ENCODE measurements at regions not wholly inside any gene's neighbourhood (a gene's known extent, or its start where the extent isn't known, plus 50 kb on each side); places are given as distances from the start of the nearest gene placed in this dataset.

DNA sequence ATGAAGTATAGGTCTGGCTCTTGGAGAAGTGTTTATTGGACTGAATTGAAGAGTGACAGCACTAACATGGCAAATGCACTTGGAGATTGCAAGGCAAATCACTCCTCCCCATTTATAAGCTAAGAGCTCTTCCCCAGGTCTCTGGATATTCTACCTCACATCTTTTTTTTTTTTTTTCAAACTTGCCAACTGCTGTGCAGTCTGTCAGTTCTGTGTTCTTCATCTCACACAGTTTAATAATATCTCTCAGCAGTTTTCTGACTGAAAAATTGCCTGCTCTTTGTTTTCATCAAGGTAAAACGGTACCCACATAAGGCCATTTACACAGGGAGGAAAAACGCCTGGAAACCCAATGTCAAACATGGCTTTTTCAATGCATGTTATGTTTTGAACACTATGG lies 186.1 kb upstream of the B3GALT2 start:
- no peak for DNase-seq (ENCODE audit: low read depth in 2 of 3, low spot score in 2 of 3)

DNA sequence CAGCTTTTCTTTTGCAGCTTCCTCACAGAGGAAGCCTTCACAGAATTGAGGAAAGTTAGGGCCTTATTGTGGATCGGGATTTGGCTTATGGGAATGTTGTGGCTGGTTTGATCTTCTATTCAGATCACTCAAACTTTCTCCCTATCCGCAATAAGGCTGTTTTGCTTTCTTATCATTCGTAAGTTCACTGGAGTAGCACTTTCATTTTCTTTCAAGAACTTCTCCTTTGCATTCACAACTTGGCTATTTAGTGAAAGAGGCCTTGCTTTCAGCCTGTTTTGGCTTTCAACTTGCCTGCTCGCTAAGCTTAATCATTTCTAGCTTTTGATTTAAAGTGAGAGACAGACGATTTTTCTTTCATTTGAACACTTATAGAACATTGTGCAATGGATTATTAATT lies 181.9 kb upstream of the B3GALT2 start:
- peak in 2 of 3 donors; percentile 1 to 14 for DNase-seq (ENCODE audit: low read depth in 2 of 3, low spot score in 2 of 3)

DNA sequence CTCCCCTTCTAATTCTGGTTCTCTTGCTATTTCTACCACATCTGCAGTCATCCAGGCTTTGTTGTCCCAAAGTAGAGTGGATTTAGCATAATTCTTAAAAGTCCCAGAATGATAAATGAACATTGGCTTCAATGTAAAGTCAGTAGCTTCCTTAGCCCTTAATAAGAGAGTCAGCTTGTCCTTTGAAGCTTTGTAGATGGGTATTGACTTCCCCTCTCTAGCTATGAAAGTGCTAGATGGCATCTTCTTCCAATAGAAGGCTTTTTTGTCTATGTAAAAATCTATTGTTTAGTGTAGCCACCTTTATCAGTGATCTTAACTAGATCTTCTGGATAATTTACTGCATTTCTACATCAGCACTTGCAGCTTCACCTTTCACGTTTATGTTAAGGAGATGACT lies 181.4 kb upstream of the B3GALT2 start:
- peak in 1 of 3 donors; percentile 1 for DNase-seq (ENCODE audit: low read depth in 2 of 3, low spot score in 2 of 3)

DNA sequence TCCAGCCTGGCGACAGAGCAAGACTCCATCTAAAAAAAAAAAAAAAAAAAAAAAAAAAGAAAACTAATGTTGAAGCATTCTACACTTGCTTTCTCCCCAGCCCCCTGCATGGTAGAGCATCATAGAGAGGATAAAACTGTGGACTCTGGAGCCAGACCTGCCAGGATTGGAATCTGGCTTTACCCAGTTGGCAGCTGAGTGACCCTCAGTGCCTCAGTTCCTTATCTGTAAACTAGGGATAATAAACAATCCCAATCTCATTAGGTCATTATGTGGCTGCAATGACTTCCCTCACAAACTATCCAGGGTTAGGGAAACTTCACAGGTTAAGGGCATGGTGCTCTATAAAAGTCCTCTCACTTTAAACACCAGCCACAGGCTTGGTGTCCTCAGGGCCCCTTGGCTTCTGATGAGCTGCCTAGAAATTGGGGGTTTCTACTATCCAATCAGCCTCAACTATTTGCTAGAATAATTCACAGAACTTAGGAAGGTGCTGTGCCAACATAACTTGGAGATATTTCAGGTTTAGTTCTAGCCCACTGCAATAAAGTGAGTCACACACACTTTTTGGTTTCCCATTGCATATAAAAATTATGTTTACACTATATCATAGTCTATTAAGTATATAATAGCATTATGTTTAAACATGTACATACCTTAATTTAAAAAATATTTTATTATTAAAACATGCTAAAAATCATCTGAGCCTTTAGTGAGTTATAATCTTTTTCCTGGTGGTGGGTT lies 180.5 kb upstream of the B3GALT2 start:
- no peak for DNase-seq (ENCODE audit: low read depth in 2 of 3, low spot score in 2 of 3)

DNA sequence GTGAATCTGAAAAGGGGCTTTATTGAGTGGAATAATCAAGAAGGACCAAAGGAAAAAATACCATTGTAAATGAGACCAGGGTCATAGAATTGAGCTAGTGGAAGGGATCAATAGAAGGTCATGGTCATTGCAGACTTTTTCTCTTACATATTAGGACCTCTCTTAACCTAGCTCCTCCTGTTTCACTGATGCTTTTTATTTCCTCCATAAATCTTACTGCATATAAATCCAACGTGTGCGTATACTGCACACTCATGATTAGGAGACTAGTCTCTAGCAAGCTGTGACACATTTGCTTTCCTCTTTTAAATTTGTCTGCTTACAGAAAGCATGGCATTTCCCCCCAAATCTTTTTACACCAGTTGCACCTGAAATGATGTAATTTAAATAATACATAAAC lies 179.6 kb upstream of the B3GALT2 start:
- no peak for DNase-seq (ENCODE audit: low read depth in 2 of 3, low spot score in 2 of 3)

DNA sequence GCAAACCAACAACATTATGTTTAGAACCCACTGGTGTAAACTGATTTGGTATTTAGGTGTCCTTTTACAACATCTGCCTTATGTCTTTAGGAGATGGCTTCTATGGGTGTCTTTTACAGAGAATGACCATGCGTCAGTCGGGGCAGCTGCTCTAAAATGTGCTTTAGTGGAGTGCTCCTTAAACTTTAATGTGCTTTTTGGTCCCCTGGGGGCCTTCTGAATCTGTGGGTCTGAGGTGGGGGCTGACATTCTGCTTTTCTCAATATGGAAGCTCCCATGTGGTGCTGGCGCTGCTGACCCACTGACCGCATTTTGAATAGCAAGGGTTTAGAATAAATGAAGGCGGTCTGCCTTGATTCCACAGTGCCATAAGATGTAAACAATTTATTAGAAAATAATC lies 173.2 kb upstream of the B3GALT2 start:
- no peak for DNase-seq (ENCODE audit: low read depth in 2 of 3, low spot score in 2 of 3)

DNA sequence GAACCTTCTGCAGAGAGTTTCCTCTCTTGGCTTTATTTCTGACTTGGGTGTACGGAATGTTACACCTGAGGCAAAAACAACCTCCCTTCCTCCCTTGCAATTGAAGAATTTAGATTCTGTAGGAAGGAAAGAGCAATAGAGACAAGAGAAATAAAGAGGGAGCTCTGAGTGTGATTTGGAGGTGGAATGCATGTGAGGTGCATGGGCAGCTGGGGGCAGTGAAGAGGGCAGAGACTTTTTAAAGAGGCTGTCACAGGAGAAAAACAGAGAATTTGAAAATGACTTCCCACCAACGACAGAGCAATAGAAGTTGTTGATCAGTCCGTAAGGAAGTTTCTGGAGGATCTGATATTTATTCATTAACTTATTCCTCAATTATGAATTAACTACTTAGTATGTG lies 172.0 kb upstream of the B3GALT2 start:
- DNase-seq (ENCODE audit: low read depth in 2 of 3, low spot score in 2 of 3) = no peak

DNA sequence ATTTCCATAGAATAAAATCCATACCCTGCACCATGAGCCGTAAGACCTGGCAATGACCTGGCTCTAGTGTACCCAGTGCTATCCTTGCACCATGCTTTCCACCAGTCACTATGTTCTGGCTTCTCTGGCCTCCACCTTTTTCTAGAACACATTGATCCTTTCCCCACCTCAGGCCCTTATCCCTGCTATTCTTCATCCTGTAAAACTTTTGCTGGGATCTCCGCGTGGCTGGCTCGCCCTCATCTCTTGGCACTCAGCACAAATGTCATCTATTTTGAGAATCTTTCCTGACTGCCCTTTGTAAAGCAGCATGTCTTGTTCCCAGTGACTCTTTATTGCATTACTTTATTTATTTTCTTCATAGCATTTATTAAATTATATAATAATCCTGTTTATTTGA lies 169.8 kb upstream of the B3GALT2 start:
- DNase-seq (ENCODE audit: low read depth in 2 of 3, low spot score in 2 of 3) = no peak

DNA sequence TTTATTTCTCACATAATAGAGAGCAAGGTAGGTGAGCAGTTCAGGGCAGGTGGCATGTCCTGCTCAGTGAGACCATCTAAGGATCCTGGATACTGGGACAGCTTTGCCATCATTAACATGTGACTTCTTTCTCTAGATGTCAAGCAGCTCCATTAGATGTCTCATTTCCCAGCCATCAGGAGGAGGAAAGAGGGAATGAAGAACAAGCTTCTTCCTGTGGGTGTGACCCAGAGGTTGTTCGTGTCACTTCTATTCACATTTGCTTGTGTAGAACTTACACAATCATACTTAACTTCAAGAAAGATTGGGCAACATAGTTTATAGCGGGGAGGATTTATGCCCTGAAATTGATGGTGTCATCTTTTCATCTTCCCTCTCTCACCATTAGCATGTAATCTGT lies 169.2 kb upstream of the B3GALT2 start:
- no peak for DNase-seq (ENCODE audit: low read depth in 2 of 3, low spot score in 2 of 3)

DNA sequence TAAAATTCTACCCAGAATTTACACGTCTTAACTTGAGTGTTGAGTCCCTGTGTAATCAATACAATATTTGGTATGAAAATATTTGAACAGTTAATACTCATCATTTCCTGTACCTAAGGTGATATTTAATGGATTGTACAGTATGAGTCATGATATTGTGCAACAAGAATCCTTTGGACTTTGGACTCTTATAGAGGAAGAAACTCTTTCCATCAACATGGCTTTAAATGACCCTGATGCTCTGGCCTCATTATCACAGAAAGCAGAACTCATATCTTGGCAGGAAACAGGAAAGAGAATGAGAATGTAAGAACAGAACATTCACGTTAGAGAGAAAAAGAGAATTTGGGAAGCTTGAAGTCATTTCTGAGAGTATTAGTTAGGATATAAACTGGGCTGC lies 168.8 kb upstream of the B3GALT2 start:
- peak in 1 of 3 donors; percentile 7 for DNase-seq (ENCODE audit: low read depth in 2 of 3, low spot score in 2 of 3)

DNA sequence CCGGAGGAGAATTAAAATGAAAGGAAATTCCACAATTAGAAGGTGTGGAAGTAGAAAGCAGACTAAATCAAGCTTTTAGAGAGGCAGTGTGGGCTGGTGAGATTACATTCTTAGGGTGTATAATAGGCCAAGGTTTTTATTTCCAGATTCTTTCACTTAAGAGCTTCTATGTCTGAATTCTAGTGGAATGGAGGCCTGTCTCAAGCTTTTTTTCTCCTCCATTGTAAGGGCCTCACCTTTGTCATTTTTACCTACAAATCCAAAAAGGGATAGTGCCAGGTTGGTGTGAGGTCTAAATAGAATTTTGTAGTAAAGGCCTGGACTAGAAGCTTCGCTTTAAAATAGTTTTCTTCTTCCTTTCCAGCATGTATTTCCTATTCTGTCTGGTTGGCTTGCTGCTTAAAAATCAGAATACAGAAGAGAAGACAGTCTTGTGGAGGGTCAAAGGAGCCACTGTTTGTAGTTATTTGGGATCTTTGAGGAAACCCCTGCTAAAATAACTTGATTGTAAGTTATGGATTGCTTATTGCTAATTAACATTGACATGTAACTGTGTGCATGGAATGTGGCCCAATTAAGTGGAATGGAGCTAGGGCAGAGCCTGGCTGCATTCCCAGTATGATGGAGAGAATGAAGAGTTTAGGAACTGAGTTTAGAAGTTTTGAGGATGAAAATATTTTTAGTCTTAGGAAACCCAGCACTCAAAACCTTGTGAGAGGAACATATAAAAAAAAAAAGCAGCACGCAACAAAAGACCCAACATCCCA lies 162.5 kb upstream of the B3GALT2 start:
- no peak for DNase-seq (ENCODE audit: low read depth in 2 of 3, low spot score in 2 of 3)

DNA sequence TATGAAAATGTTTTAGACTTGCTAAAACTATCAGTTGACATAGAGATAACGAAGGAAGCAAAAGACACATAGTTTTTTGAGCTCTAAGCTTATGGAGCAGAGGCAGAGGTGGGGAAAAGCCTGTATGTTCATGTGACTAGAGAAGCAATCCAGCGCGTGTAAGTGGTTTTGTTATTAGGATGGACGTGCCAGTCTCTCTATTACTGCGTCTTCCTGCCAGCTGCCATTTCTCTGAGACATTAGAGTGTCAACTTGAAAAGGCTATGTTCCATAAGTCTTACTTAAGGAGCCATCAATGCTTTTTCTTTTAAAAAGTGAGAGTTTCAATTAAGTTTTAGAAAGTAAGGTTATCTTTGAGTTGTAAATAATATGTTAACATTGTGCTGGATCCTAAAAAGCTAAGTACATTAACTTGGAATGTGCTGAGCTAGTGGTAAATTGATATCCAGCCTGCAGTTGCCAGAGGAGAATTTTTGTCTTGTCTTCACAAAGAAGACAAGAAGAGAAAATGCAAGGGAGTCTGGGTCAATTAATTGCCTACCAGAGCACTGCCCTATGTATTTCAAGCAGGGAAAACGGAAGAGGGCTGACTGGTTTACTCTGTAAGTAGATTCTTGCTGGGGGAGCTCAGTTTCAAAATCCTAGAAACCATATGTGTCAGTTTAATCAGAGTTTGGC lies 161.8 kb upstream of the B3GALT2 start:
- DNase-seq (ENCODE audit: low read depth in 2 of 3, low spot score in 2 of 3) = no peak

DNA sequence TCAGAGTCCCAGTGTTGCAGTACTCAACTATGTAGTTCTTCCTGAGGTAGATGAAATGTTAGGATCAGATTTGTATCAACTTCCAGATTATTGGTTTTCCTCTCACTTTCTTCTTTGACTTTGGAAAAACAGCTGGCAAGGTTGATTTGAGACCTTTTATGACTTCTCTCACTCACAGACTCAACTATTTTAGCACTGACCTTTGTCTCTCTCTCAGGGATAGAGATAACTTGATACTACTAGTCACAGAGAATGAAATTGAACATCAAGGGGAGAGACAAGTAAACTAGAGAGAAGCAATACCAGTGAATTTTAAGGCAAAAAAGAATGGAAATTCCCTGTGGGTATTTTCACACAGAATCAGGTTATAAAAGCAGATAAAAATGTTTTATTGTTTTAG lies 159.7 kb upstream of the B3GALT2 start:
- DNase-seq (ENCODE audit: low read depth in 2 of 3, low spot score in 2 of 3) = no peak

DNA sequence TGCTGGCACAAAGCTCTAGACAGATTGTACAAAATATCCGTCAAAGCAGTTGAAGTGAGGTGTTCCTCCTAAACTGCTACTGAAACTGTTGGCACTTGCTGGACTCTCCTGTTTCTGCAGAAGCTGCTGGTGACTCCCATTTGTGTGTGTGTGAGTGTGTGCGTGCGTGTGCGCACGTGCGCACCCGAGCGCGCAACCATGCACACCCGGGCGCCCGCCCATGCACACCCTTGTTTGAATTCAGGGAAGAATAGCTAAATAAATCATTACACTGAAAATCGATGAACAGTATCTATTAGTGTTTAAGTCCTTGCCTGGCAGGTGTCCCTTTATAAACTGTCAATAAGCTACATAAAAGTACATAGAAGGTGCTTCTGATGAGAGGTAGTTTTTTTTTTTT lies 156.4 kb upstream of the B3GALT2 start:
- DNase-seq (ENCODE audit: low read depth in 2 of 3, low spot score in 2 of 3) = no peak

DNA sequence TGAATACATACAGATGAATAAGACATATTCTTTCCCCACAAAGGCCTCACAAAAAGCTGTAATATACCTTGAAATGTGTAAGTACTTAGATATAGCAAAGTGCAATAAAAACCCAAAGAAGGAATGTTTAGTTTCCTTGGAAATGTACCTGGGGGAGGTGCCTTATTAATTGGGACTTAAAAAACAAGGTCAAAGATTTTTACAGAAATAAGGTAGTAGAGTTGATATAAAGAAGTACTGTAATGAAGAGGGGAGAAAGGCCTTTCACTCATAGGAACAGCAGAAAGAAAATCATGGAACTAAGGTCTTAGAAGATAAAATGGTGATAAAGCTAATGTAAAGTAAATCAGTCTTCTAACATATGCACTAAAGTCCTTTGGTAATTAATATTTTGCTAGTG lies 153.9 kb upstream of the B3GALT2 start:
- DNase-seq (ENCODE audit: low read depth in 2 of 3, low spot score in 2 of 3) = no peak

DNA sequence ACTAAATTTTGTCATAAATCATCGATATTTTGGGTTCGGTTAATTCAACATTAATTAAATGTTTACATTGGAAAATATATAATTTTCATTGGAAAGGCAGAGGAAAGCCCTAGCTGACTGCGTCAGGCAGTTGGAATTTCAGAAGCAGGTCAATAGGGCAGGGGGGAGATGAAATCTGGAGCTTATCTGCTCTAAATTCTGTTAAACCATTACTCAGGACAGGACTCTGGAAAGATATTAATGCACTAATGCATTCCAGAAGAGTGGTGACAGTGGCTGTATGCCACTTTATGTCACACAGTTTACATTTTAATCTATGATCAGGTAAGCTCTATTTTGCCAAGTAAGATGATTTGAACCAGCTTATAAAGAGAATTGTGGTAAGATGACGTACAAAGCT lies 153.0 kb upstream of the B3GALT2 start:
- no peak for DNase-seq (ENCODE audit: low read depth in 2 of 3, low spot score in 2 of 3)

DNA sequence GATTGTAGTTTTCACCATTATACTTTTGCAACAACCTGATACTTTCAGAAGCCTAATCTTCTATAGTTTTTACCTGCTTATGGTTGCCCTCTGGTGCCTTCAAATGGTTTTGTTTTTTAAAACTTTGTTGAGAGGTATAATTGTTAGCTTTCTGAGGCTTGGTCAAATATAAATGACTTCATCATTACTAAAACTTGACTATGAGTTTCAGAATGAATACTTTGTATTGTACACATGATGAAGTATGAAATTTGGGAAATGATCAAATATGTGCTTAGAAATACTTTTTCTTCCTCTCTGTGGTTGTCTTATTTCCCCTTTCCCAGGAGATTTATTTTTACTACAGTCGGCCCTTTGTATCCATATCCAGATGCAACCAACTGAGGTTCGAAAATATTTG lies 151.8 kb upstream of the B3GALT2 start:
- DNase-seq (ENCODE audit: low read depth in 2 of 3, low spot score in 2 of 3) = no peak

DNA sequence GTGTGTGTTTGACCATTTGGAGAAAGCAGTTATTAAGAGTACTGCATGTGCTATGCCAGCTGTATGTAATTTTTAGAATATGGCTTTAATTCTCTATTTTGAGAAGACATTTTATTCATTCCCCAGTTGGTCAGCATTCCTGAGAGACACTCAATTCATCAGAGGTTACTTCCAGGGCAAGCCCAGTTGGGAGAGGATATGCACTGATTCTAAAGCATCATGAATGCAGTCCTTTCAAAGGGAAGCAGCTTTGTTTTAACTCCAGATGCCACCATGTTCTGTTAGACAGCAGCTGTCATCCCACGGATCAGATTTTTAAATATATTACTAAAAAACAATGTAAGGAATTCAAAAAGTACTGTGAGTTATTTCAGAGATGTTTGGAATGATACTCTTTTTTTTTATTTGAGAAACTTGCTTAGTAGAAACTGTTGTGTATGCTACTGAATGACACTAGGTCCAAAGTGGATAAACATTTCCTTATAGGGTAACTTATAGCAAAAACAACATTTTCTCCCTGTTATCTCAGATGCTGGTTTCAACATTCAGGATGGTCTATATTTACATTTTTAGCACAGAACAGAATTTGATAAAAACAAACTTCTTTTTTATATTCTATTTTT lies 149.5 kb upstream of the B3GALT2 start:
- no peak for DNase-seq (ENCODE audit: low read depth in 2 of 3, low spot score in 2 of 3)

DNA sequence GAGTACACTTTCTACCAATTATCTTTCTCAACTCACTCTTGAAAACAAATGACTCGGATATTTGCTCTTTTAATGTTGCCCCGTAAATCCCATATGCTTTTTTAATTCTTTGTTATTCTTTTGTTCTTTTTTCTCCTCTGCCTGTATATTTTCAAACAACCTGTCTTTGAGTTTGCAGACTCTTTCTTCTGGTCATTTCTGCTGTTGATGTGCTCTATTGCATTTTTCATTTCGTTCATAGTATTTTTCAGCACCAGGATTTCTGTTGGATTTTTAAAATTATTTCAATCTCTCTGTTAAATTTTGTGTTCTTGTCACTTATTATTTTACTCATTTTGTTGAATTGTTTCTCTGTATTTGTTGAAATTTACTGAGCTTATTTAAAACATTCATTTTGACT lies 146.8 kb upstream of the B3GALT2 start:
- no peak for DNase-seq (ENCODE audit: low read depth in 2 of 3, low spot score in 2 of 3)

DNA sequence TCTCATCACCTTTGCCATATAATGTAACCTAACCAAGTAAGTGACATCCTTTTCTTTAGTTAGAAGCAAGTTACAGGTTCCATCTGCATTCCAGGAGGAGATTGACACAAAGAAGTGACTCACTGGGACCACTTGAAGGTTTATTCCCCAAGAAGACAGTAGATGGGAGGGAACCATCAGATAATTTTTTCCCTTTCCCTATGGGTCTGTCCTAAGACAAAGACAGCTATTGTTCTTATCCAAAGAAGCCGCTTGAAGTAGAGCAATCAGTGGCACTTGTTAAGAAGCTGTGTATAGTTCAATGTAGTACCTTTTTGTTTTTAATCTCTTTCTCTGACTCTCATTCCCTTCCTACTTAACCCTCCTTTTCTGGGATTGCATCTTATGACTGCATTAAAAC lies 139.9 kb upstream of the B3GALT2 start:
- no peak for DNase-seq (ENCODE audit: low read depth in 2 of 3, low spot score in 2 of 3)

DNA sequence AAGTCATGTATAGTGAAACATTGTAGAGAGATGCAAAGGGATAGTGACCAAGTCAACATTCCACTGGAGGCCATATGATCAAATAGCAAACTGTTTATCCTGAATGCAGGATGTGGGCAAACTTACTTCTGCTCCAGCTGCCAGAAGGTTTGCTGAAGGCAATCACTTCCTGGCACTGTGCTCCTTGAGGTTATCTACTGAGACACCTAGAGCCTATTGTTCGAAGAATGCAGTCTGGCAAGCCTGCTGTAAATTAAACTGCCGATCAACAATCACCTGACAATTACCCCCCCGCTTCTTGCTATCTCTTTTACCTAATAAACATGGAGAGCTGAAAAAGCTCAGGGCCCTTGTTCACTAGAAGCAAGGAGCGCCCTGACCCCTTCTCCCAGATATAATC lies 139.4 kb upstream of the B3GALT2 start:
- no peak for DNase-seq (ENCODE audit: low read depth in 2 of 3, low spot score in 2 of 3)

Measured in hematopoietic multipotent progenitor cell (in vitro differentiated cells).